Thoracic aorta (tissue), 2 donors: ENCODE measurements at regions not wholly inside any gene's neighbourhood (a gene's known extent, or its start where the extent isn't known, plus 50 kb on each side); places are given as distances from the start of the nearest gene placed in this dataset.

Source experiments
- ATAC-seq: fragments of 150-250 bp; one replicate; pipeline ENCODE4 v1.8.0; 2017; ENCODE audit warnings: low read depth; ENCODE audit not compliant: insufficient number of reproducible peaks, low FRiP score
- DNase-seq: peaks from one replicate; pipeline ENCODE4 v3.0.0-alpha.2; 2020; ENCODE audit warnings: low spot score
- H3K27ac ChIP-seq, 2 donors: fragments of 200-600 bp; sonication (generic); 1 replicate in 1 of 2; 2 replicates in 1 of 2; pipeline ENCODE4 v1.5.1; 2016; ENCODE audit warnings: mild to moderate bottlenecking in 2 of 2, moderate library complexity in 2 of 2
- H3K27me3 ChIP-seq: fragments of 200-600 bp; sonication (generic); replicated peaks from 2 replicates; pipeline ENCODE4 v1.6.0; 2016; ENCODE audit warnings: mild to moderate bottlenecking; ENCODE audit not compliant: insufficient read depth
- H3K36me3 ChIP-seq: fragments of 200-600 bp; sonication (generic); one replicate; pipeline ENCODE4 v1.5.1; 2016
- H3K4me1 ChIP-seq, 2 donors: fragments of 200-600 bp; sonication (generic); 1 replicate in 1 of 2; 2 replicates in 1 of 2; pipeline versions ENCODE4 v1.5.1 to v1.6.0; 2016; ENCODE audit warnings: low read depth in 2 of 2, mild to moderate bottlenecking in 1 of 2; ENCODE audit not compliant: control insufficient read depth in 1 of 2
- H3K4me3 ChIP-seq: fragments of 200-600 bp; sonication (generic); 2 replicates; pipeline ENCODE4 v1.5.1; 2016; ENCODE audit warnings: mild to moderate bottlenecking
- H3K9me3 ChIP-seq: fragments of 200-600 bp; sonication (generic); 2 replicates; pipeline ENCODE4 v1.5.1; 2016
- TF ChIP-seq, protein P1 (sequence below): fragments of 200-600 bp; sonication (generic); IDR thresholded peaks from one replicate; pipeline ENCODE4 v1.5.1; 2019; ENCODE audit warnings: antibody characterized with exemption

DNA sequence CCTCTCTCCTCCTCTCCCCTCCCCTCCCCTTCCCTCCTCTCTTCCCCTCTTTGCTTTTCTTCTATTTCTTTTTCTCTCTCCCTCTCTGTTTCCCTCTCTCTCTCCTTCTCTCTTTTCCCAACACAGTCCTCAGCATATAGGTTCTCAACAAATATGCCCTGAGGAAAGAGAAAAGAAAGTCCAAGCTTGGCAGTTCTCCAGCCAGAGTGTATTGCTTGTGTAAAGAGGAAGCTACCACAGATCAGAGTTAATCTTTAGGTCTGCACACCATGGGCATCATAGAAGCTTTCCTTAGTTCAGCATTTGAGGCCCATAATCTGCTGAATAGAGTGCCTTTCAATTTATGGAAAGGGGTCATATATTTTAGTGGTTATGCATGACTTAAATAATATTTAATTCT lies 382.8 kb upstream of the WWC1 start:
- TF ChIP-seq, protein P1, sequence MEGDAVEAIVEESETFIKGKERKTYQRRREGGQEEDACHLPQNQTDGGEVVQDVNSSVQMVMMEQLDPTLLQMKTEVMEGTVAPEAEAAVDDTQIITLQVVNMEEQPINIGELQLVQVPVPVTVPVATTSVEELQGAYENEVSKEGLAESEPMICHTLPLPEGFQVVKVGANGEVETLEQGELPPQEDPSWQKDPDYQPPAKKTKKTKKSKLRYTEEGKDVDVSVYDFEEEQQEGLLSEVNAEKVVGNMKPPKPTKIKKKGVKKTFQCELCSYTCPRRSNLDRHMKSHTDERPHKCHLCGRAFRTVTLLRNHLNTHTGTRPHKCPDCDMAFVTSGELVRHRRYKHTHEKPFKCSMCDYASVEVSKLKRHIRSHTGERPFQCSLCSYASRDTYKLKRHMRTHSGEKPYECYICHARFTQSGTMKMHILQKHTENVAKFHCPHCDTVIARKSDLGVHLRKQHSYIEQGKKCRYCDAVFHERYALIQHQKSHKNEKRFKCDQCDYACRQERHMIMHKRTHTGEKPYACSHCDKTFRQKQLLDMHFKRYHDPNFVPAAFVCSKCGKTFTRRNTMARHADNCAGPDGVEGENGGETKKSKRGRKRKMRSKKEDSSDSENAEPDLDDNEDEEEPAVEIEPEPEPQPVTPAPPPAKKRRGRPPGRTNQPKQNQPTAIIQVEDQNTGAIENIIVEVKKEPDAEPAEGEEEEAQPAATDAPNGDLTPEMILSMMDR, result no peak
- Histone ChIP-seq H3K4me1 (no peaks in the 10 kb centered on the region), H3K36me3 (no peaks in the 10 kb centered on the region), H3K27ac (no peak overlapping the region), H3K9me3 (no peaks in the 10 kb centered on the region), H3K4me3 (no peak overlapping the region), H3K27me3 (no peaks in the 10 kb centered on the region)
- no peak for DNase-seq
- ATAC-seq, result no peak

DNA sequence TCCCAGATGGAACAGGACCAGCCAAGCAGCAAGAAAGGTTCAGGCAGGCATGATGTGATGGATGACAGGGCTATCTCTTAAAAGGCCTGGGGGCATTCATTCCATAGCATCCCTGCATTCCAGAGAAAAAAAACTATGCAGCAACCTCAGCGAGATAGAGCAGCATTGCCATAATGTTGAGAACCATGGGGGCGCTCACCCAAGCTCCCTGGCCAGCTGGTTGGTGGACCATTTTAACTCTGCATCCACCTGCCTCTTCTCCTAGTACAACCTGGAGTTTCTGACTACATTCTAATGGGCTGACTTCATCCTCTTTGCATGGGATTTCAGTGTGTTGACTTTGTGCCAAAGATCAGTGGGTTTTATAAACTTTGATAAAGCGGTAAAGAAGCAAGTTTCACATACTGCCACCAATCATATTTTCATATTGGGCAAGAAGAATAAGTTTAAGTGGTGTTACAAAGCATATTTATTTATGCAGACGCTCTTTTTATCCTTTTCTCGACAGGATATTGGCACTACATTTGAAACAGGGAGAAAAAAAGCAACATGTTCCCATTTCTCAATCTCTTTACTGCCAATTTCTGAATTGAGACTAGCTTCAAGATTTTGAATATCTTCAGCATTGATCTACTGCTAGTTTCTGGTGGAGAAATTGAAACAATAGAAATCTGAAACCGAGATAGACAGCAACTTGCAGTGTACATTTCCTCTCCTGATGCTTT lies 378.3 kb upstream of the WWC1 start:
- ATAC-seq (no peak), DNase-seq (no peak)
- no peaks in the 10 kb centered on the region for H3K36me3 ChIP-seq
- H3K4me1 ChIP-seq, result no peaks in the 10 kb centered on the region
- no peak overlapping the region for H3K27ac ChIP-seq
- no peaks in the 10 kb centered on the region for H3K9me3 ChIP-seq
- H3K4me3 ChIP-seq, result no peak overlapping the region
- TF ChIP-seq, protein P1, result no peak
- H3K27me3 ChIP-seq, result no peaks in the 10 kb centered on the region

DNA sequence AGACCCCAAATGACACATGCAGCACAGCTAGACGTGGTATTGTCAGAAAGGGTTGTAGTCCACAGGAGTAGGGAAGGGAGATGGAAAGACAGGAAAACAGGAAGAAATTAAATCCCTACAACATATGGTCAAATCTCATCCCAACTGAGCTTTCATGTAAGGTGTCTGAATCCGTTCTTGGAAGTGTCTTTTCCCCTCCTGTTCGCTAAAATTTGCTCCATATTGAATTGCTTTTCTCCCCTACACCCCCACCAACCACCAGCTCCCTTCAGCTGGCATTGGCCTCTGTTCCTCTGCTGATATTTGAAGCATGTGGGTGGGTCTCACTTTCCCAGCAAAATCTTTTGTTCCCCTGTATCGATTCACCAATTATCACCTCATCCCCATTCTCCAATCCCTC lies 376.2 kb upstream of the WWC1 start:
- Histone ChIP-seq H3K4me1 (no peaks in the 10 kb centered on the region), H3K4me3 (no peak overlapping the region), H3K27me3 (no peaks in the 10 kb centered on the region), H3K36me3 (no peaks in the 10 kb centered on the region), H3K9me3 (no peaks in the 10 kb centered on the region), H3K27ac (no peak overlapping the region)
- TF ChIP-seq, protein P1, result no peak
- no peak for ATAC-seq
- no peak for DNase-seq

DNA sequence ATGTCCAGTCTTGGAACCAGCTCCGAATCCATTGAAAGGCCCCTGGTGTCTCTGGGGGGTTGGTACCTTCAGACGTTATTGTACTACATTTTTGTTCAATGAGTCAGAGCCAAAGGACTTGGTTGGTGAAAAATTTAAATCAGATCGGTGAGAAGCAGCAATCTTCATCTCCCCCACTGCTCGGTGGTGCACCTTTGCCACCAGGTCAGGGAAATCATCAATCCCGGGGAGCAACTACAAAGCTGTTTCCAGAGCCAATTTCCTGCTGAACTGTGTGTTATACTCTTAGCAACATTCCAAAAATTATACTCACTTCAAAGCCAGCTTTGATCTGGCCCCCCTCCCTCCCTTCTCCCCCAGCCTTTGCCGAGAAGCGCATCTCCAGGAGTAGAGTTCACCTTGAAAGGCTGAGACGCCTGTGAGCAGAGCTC lies 375.2 kb upstream of the WWC1 start:
- no peak for DNase-seq
- H3K9me3 ChIP-seq, result no peaks in the 10 kb centered on the region
- no peak overlapping the region for H3K27ac ChIP-seq
- no peaks in the 10 kb centered on the region for H3K27me3 ChIP-seq
- no peak overlapping the region for H3K4me3 ChIP-seq
- TF ChIP-seq, protein P1, result no peak
- no peak for ATAC-seq
- no peaks in the 10 kb centered on the region for H3K36me3 ChIP-seq
- H3K4me1 ChIP-seq, result no peaks in the 10 kb centered on the region

DNA sequence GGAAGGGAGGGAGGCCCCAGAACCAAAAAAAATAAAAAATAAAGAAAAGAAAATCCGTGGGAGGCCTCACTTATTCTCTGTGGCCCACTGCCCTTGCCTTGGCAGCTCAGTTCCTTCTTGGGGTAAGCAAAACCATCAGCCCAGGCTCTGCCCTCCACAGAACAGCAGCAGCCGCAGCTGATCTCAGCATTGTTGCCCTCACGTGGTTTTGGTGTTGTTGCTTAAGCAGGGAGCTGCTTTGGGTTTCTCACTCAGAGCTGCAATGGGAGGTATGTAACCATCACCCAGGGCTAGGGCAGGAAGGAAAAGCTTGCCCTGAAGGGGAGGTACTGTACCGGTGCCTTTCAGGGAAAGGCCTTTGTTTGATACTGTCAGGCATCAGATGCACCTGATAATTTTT lies 374.7 kb upstream of the WWC1 start:
- DNase-seq, result no peak
- no peak for ATAC-seq
- TF ChIP-seq, protein P1, result no peak
- H3K27me3 ChIP-seq, result no peaks in the 10 kb centered on the region
- no peak overlapping the region for H3K4me3 ChIP-seq
- no peaks in the 10 kb centered on the region for H3K36me3 ChIP-seq
- H3K4me1 ChIP-seq, result no peaks in the 10 kb centered on the region
- H3K27ac ChIP-seq, result no peak overlapping the region
- no peaks in the 10 kb centered on the region for H3K9me3 ChIP-seq
